ENCODE measurements at regions not wholly inside any gene's neighbourhood (a gene's known extent, or its start where the extent isn't known, plus 50 kb on each side); places are given as distances from the start of the nearest gene placed in this dataset.
A peak's percentile ranks its signal among the peaks of the same experiment; 100 is the strongest.
"Not testable (repeated sequence)": the region's sequence is repeated elsewhere in the genome, so short reads cannot be mapped to it uniquely, and the experiment has no call there.

DNA sequence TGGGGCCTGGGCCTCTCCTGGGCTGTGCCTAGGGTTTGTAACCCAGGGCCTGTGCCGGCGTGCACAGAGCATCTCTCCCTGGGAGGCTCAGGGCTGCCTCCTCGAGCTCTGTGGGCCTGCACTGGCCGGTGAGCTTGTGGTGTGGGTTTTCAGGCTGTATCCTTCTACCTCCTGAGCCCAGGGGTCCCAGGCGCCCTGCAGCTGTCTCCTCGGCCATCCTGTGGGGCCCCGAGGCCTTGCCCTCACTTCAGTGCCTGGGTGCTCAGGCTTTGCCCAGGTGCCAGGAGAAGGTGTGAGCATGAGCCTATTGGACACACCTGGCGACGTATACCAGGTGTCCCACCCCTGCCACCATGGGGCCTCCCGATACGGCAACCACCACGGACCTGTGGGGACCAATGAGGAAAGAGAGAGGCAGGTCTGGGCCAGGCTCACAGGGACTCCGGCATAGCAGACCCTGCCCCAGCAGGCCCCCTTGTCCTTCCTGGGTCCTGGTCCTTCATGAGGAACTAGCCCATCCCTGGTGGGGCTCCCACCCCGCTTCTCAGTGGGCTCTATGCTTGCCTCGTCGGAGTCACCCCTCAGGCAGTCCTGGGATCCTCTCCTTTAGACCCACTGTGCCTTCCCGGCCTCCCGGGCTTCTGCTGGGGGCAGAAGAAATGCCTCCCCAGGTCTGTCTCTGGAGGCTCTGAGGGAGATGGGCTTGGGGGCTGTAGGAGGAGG lies 400.2 kb downstream of the TMEM121 start:
- TF ChIP-seq, protein P1, sequence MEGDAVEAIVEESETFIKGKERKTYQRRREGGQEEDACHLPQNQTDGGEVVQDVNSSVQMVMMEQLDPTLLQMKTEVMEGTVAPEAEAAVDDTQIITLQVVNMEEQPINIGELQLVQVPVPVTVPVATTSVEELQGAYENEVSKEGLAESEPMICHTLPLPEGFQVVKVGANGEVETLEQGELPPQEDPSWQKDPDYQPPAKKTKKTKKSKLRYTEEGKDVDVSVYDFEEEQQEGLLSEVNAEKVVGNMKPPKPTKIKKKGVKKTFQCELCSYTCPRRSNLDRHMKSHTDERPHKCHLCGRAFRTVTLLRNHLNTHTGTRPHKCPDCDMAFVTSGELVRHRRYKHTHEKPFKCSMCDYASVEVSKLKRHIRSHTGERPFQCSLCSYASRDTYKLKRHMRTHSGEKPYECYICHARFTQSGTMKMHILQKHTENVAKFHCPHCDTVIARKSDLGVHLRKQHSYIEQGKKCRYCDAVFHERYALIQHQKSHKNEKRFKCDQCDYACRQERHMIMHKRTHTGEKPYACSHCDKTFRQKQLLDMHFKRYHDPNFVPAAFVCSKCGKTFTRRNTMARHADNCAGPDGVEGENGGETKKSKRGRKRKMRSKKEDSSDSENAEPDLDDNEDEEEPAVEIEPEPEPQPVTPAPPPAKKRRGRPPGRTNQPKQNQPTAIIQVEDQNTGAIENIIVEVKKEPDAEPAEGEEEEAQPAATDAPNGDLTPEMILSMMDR (conservative IDR thresholded peaks at IDR 0.05): no peak

DNA sequence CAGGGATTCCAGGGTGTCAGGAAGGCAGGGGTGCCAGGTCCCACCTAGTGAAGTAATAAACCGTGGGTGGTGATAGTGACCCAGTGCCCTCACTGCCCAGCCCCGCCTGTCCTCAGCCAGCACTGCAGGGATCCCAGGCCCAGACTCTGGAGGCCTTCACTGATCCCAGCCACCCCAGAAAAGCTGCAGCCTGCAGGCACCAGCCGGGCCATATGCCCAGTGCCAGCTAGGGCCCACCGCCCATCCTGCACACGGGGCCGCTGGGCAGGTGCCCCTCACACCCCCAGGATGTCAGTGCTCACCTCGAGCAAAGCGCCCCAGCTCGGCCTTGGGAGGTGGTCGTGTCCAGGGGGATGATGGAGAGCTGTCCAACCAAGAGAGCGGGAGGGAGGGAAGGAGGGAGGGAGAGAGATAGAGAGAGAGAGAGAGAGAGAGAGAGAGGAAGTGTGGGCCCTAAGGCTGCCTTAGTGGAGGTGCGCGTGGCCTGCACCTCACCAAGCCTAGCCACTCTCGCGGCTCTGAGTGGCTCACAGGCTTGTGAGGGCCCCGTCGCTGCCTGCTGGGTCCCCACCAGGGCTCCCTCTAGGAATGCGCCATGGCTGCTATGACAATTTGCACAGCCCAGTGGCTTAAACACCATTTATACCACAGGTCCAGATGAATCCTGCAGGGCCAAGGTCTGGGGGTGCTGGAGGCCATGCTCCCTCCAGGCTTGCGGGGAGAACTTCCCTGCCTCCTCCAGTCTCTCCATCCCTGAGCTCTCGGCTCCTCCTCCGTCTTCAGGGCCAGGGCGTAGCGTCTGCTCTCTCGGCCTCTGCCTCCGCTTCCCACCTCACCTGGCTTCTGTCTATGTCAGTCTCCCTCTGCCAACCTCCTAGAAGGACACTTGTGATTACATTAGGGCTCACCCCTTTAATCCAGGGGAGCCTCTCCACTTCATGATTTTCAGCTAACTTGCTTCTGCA lies 401.0 kb downstream of the TMEM121 start:
- TF ChIP-seq, protein P1 (conservative IDR thresholded peaks at IDR 0.05): no peak
- no peak overlapping the region for H3K27ac ChIP-seq

More for the DNA sequence above, 400.2 kb downstream of the TMEM121 start:
- H3K27ac ChIP-seq: no peak overlapping the region

DNA sequence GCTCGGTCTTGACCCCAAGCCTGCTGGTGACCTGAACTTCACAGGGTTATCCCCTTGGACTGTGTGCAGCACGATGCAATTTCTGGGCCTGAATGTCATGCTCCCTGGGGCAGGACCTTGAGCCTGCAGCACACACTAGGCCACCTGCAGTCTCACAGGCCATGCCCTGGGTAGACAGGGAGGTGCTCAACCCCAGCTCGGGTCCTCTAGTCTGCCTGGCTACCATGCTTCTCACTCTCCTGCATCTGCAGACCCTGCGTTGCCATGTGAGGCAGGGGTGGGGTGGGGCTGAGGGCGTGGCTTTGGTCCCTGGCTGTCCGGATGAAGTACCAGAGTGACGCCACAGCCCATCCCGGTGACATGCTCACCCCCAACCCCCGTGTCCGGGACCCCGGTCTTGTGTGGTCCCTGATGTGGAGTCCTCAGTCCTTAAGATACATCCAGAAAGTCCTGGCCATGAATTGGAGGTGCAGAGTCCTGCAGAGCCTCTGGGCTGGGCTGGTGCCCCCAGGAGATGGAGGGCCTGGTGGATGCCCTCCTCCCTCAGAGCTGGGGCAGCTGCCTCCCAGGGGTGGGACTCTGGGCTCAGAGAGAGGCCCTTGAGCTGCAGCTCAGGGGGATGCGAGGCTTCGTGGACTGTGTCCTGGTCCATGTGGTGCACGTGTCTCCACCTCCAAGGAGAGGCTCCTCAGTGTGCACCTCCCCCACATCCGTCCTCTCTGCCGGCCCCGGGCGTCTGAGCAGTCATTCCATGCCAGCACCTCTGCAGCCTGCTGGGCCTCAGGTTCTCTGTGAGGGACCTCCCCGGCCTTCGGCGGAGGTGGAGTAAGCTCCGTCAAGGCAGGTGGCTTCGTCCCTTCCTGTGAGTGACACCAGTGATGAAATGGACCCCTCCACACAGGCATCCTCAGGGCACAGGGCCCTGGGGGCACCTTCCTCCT lies 402.1 kb downstream of the TMEM121 start:
- not testable (repeated sequence) for H3K27ac ChIP-seq

DNA sequence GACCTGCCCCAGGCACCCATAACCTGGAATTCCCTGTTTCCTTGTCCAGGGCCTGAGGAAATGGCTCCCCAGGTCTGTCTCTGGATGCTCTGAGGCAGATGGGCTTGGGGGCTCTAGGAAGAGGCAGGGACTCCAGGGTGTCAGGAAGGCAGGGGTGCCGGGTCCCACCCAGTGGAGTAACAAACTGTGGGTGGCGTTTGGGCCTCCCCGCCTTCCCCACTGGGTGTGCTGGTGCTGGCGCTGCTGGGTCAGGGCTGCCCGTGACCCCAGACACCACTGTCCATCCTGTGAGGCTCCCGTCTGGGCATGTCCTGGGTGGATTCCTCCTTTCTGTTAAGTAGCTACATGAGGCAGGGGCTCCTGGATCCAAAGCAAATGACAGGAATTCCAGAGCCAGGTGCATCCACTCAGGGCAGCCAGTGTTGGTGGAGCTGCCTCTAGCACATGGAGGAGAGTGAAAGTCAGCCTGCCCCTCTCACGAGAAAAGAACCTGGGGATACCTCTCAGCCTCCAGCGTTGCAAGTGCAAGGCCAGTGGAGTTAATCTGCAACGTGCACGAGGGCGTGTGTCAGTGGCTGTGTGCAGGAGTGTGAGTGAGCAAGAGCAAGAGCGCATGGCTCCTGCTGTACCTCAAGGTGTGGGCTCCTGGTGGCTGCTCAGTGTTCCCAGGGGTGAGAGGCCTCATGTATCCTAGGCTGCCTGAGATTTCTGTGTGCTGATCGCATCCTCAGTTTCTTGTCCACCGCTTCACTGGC lies 403.1 kb downstream of the TMEM121 start:
- H3K27ac ChIP-seq: no peak overlapping the region
- TF ChIP-seq, protein P1 (conservative IDR thresholded peaks at IDR 0.05): no peak

DNA sequence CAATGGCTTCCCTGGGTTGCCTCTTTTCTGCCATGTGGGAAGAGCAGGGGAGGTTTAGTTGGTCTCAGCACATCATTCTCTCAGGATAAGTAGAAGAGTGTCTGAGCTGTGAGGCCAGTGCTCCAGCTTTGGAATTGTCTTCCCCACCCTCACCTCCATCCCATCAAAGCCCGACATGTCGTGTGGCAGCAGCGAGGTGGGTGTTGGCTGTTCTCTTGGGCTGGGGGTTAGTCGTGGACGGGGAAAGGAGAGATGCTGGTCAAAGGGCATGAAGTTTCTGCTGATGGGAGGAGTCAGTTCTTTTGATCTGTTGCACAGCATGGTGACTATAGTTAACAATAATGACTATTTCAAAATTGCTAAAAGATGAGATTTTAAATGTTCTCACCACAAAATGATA lies 404.2 kb downstream of the TMEM121 start:
- TF ChIP-seq, protein P1 (conservative IDR thresholded peaks at IDR 0.05): no peak
- H3K27ac ChIP-seq: no peak overlapping the region

DNA sequence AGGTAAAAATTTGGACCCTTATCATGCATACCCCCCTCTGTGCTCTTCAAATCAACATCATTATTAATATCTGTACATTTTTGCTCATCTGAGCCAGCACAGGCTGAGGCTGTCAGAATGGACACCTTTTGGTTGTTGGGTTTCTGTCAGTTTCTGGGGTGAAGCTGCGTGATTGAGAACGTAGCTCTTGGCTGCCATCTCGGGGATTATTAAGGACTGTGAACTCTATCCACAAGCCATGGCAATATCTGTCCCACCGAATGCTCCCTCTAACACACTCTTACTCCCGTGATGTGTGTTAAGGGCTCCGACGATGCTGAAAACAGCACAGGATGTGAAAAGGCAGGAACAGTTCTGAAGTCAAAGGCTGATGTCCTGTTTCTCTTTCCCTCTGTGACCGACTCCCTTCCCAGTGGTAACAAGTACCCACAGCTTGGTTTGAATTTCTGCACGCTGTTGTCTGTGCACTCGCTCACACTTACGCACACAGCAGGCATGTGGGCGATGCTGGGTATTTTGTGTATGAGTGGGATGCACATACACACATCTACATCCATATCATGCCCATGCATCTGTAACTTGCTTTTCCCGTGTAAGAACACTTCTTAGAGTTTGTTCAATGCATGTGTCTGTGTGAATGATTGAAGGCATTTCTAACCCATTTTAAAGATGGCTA lies 405.6 kb downstream of the TMEM121 start:
- no peak overlapping the region for H3K27ac ChIP-seq
- TF ChIP-seq, protein P1 (conservative IDR thresholded peaks at IDR 0.05): peak; percentile 66

Data from VCaP (cell line).